OCI-LY3 (cell line): ENCODE measurements at regions not wholly inside any gene's neighbourhood (a gene's known extent, or its start where the extent isn't known, plus 50 kb on each side); places are given as distances from the start of the nearest gene placed in this dataset.

Source experiments
- H2AFZ ChIP-seq: fragments of 200-600, 300-600 bp; shearing (Covaris generic); 2 replicates; pipeline ENCODE4 v1.6.0; 2014; ENCODE audit warnings: antibody characterized with exemption, low read depth, low read length
- H3K27ac ChIP-seq: fragments of 200-600, 300-600 bp; sonication (generic); 2 replicates; pipeline ENCODE4 v1.5.1; 2014; ENCODE audit warnings: mild to moderate bottlenecking, low read length, moderate library complexity, mixed read lengths
- H3K27me3 ChIP-seq: fragments of 200-600, 300-600 bp; sonication (generic); 2 replicates; pipeline ENCODE4 v1.6.1; 2014; ENCODE audit warnings: low read depth, low read length, mixed read lengths
- H3K36me3 ChIP-seq: fragments of 200-600, 300-600 bp; sonication (generic); replicated peaks from 2 replicates; pipeline ENCODE3; 2014; ENCODE audit warnings: low read depth, low read length, mixed read lengths
- H3K4me1 ChIP-seq: fragments of 300-600, 200-600 bp; sonication (generic); 2 replicates; pipeline ENCODE4 v1.6.1; 2014; ENCODE audit warnings: low read length, mixed read lengths
- H3K4me2 ChIP-seq: fragments of 200-600, 300-600 bp; sonication (generic); 2 replicates; pipeline ENCODE4 v1.6.1; 2014; ENCODE audit warnings: low read length, mixed read lengths
- H3K4me3 ChIP-seq: fragments of 300-600, 200-600 bp; sonication (generic); 2 replicates; pipeline ENCODE4 v1.5.1; 2014; ENCODE audit warnings: antibody characterized with exemption, mild to moderate bottlenecking, low read length, moderate library complexity
- H3K79me2 ChIP-seq: fragments of 300-600, 200-600 bp; shearing (Covaris generic); 2 replicates; pipeline ENCODE4 v1.6.1; 2014; ENCODE audit warnings: mild to moderate bottlenecking, low read length, mixed read lengths
- H3K9ac ChIP-seq: fragments of 300-600, 200-600 bp; shearing (Covaris generic); 2 replicates; pipeline ENCODE4 v1.6.0; 2014; ENCODE audit warnings: mild to moderate bottlenecking, low read length, moderate library complexity
- H3K9me3 ChIP-seq: fragments of 200-600, 300-600 bp; shearing (Covaris generic); 2 replicates; pipeline ENCODE4 v1.6.1; 2014; ENCODE audit warnings: low read length, mixed read lengths; ENCODE audit not compliant: insufficient read depth
- H4K20me1 ChIP-seq: fragments of 200-600, 300-600 bp; sonication (generic); 2 replicates; pipeline ENCODE4 v1.6.1; 2016; ENCODE audit warnings: low read length, mixed read lengths; ENCODE audit not compliant: insufficient read depth
- EZH2phosphoT487 ChIP-seq: fragments of 200-600 bp; shearing (Covaris generic); IDR thresholded peaks from 2 replicates; pipeline ENCODE4 v1.6.1; 2018; ENCODE audit warnings: antibody characterized with exemption, mixed run types, low read depth
- TF ChIP-seq, protein P1 (sequence below): fragments of 200-600, 300-600 bp; sonication (generic); IDR thresholded peaks from 2 replicates; pipeline ENCODE4 v1.5.1; 2014; ENCODE audit warnings: antibody characterized with exemption, low read length, low read depth

DNA sequence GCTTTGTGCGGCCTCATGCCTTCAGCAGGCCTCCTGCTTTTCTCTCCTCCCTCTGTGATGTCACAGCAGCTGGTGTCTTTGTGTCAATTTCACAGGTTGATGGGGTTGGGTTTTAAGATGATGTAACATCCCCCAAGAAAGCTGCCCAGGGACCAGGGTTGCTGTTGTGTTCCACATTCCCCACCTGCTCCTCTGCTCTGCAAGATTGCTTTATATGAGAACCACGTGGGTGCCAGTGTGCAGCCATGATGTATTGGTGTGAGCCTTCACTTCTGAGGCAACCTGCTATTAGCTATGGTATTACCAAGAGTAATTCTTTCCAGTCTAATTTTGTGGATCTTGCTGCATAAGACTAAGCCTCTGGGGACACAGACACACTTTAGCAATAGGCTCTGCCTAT is 213.0 kb upstream of the ADAMTS16 start:
- no peaks in the 10 kb centered on the region for H4K20me1 ChIP-seq
- H3K79me2 ChIP-seq: no peaks in the 10 kb centered on the region
- no peak overlapping the region for H3K9ac ChIP-seq
- H2AFZ ChIP-seq: no peak overlapping the region
- no peaks in the 10 kb centered on the region for H3K9me3 ChIP-seq
- H3K4me1 ChIP-seq: no peaks in the 10 kb centered on the region
- H3K4me2 ChIP-seq: no peak overlapping the region
- no peak overlapping the region for H3K27ac ChIP-seq
- no peak for TF ChIP-seq EZH2phosphoT487
- TF ChIP-seq, protein P1, sequence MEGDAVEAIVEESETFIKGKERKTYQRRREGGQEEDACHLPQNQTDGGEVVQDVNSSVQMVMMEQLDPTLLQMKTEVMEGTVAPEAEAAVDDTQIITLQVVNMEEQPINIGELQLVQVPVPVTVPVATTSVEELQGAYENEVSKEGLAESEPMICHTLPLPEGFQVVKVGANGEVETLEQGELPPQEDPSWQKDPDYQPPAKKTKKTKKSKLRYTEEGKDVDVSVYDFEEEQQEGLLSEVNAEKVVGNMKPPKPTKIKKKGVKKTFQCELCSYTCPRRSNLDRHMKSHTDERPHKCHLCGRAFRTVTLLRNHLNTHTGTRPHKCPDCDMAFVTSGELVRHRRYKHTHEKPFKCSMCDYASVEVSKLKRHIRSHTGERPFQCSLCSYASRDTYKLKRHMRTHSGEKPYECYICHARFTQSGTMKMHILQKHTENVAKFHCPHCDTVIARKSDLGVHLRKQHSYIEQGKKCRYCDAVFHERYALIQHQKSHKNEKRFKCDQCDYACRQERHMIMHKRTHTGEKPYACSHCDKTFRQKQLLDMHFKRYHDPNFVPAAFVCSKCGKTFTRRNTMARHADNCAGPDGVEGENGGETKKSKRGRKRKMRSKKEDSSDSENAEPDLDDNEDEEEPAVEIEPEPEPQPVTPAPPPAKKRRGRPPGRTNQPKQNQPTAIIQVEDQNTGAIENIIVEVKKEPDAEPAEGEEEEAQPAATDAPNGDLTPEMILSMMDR: no peak
- H3K27me3 ChIP-seq: no peaks in the 10 kb centered on the region
- no peaks in the 10 kb centered on the region for H3K36me3 ChIP-seq
- H3K4me3 ChIP-seq: no peak overlapping the region

GRCh38 chr5:4928409-4928808 is 211.7 kb upstream of the ADAMTS16 start:
- TF ChIP-seq, protein P1: no peak
- no peak for TF ChIP-seq EZH2phosphoT487
- Histone ChIP-seq H3K4me3 (no peak overlapping the region), H3K27me3 (no peaks in the 10 kb centered on the region), H3K9me3 (no peaks in the 10 kb centered on the region), H3K9ac (no peak overlapping the region), H3K36me3 (no peaks in the 10 kb centered on the region), H3K4me1 (no peaks in the 10 kb centered on the region), H2AFZ (no peak overlapping the region), H3K4me2 (no peak overlapping the region), H3K79me2 (no peaks in the 10 kb centered on the region), H4K20me1 (no peaks in the 10 kb centered on the region), H3K27ac (no peak overlapping the region)

DNA sequence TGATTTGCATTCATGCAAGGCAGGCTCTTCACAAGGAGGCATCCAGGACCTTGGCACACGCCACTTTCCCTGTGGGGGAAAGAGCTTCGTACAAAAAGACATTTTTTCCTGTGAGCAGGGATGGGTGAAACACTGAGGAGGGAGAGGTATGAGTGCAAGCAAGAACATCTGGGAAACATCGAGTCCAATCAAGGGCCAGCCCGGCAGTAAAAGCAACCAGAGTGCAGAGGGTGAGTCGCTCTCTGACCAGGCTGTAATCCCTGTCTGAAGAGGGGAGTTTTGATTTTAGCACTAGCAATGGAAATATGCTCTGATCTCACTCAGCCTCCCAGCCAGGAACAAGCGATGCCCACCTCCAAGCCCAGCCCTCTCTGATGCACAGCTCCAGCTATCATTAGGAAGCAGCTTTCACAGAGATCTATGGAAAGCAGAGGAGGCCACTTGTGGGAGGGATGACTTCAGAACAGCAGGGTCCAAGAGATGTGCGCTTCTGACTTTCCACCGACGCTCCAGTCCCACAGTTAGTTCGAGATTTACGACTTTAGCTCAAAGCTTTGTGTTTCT is 211.0 kb upstream of the ADAMTS16 start:
- TF ChIP-seq, protein P1: no peak
- no peak for TF ChIP-seq EZH2phosphoT487
- no peak overlapping the region for H2AFZ ChIP-seq
- no peaks in the 10 kb centered on the region for H3K79me2 ChIP-seq

GRCh38 chr5:4939042-4939781 is 200.9 kb upstream of the ADAMTS16 start:
- no peak overlapping the region for H3K27ac ChIP-seq
- H2AFZ ChIP-seq: no peak overlapping the region
- H3K36me3 ChIP-seq: no peaks in the 10 kb centered on the region
- no peak overlapping the region for H3K4me3 ChIP-seq
- no peaks in the 10 kb centered on the region for H3K79me2 ChIP-seq
- H3K9me3 ChIP-seq: no peaks in the 10 kb centered on the region
- H3K27me3 ChIP-seq: no peaks in the 10 kb centered on the region
- no peak overlapping the region for H3K4me2 ChIP-seq
- TF ChIP-seq EZH2phosphoT487: no peak
- TF ChIP-seq, protein P1: no peak
- H3K9ac ChIP-seq: no peak overlapping the region
- no peaks in the 10 kb centered on the region for H3K4me1 ChIP-seq
- H4K20me1 ChIP-seq: no peaks in the 10 kb centered on the region

More for the DNA sequence above, 211.0 kb upstream of the ADAMTS16 start:
- Histone ChIP-seq H3K4me1 (no peaks in the 10 kb centered on the region), H3K9ac (no peak overlapping the region), H3K4me3 (no peak overlapping the region), H3K27ac (no peak overlapping the region), H4K20me1 (no peaks in the 10 kb centered on the region), H3K36me3 (no peaks in the 10 kb centered on the region), H3K4me2 (no peak overlapping the region), H3K9me3 (no peaks in the 10 kb centered on the region), H3K27me3 (no peaks in the 10 kb centered on the region)
